Parathyroid adenoma (tissue), 2 donors: ENCODE measurements at regions not wholly inside any gene's neighbourhood (a gene's known extent, or its start where the extent isn't known, plus 50 kb on each side); places are given as distances from the start of the nearest gene placed in this dataset.

Experiments used
- H2AFZ ChIP-seq: fragments of 300-600 bp; sonication (generic); one replicate; pipeline ENCODE4 v1.7.0; 2017; ENCODE audit warnings: antibody characterized with exemption, mild to moderate bottlenecking
- H3K27ac ChIP-seq: fragments of 300-600 bp; sonication (generic); one replicate; pipeline ENCODE4 v1.7.0; 2017
- H3K27me3 ChIP-seq: fragments of 300-600 bp; sonication (generic); one replicate; pipeline ENCODE4 v1.7.0; 2017; ENCODE audit warnings: low read length; ENCODE audit not compliant: control insufficient read depth, insufficient read depth
- H3K36me3 ChIP-seq: fragments of 300-600 bp; sonication (generic); one replicate; pipeline ENCODE4 v1.7.0; 2017; ENCODE audit warnings: low read length; ENCODE audit not compliant: control insufficient read depth, insufficient read depth
- H3K4me1 ChIP-seq: fragments of 300-600 bp; sonication (generic); one replicate; pipeline ENCODE4 v1.7.0; 2017; ENCODE audit warnings: control low read depth
- H3K4me2 ChIP-seq: fragments of 300-600 bp; sonication (generic); one replicate; pipeline ENCODE4 v1.7.0; 2017; ENCODE audit warnings: low read length
- H3K4me3 ChIP-seq: fragments of 300-600 bp; sonication (generic); one replicate; pipeline ENCODE4 v1.7.0; 2017; ENCODE audit warnings: low read depth, low read length
- H3K79me2 ChIP-seq: fragments of 300-600 bp; sonication (generic); one replicate; pipeline ENCODE4 v1.7.0; 2017; ENCODE audit warnings: control low read depth
- H3K9ac ChIP-seq: fragments of 300-600 bp; sonication (generic); one replicate; pipeline ENCODE4 v1.7.0; 2017; ENCODE audit warnings: mild to moderate bottlenecking
- H3K9me3 ChIP-seq: fragments of 300-600 bp; sonication (generic); one replicate; pipeline ENCODE4 v1.7.0; 2017; ENCODE audit warnings: low read length; ENCODE audit not compliant: control insufficient read depth
- TF ChIP-seq, protein P1 (sequence below): fragments of 300-600 bp; sonication (generic); IDR thresholded peaks from one replicate; pipeline ENCODE4 v1.7.0; 2017; ENCODE audit warnings: antibody characterized with exemption, mild to moderate bottlenecking
- donor health status: primary hyperparathyroidism.

DNA sequence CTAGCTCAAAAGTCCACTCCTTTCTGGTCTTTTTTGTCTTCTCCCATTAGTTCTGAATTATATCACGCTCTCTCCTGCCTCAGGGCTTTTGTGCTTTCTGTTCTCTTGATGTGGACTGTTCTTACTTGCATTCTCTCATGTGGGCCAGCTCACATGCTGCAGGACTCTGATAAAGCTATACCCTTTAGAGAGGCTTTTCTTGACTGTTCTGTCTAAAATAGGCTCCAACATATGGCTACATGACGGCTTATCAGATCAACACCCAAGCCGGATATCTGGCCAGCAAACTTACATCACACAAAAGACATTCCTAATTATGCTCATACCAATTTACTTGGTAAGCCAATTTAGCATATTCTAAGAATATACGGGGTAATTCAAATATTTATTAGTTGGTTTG lies 1494.5 kb downstream of the TECRL start:
- Histone ChIP-seq H3K9me3 (no peaks in the 10 kb centered on the region), H2AFZ (no peak overlapping the region), H3K9ac (no peak overlapping the region), H3K79me2 (no peaks in the 10 kb centered on the region), H3K4me2 (no peak overlapping the region), H3K4me3 (no peak overlapping the region), H3K27me3 (no peaks in the 10 kb centered on the region), H3K36me3 (no peaks in the 10 kb centered on the region), H3K27ac (no peak overlapping the region), H3K4me1 (no peaks in the 10 kb centered on the region)
- TF ChIP-seq, protein P1, sequence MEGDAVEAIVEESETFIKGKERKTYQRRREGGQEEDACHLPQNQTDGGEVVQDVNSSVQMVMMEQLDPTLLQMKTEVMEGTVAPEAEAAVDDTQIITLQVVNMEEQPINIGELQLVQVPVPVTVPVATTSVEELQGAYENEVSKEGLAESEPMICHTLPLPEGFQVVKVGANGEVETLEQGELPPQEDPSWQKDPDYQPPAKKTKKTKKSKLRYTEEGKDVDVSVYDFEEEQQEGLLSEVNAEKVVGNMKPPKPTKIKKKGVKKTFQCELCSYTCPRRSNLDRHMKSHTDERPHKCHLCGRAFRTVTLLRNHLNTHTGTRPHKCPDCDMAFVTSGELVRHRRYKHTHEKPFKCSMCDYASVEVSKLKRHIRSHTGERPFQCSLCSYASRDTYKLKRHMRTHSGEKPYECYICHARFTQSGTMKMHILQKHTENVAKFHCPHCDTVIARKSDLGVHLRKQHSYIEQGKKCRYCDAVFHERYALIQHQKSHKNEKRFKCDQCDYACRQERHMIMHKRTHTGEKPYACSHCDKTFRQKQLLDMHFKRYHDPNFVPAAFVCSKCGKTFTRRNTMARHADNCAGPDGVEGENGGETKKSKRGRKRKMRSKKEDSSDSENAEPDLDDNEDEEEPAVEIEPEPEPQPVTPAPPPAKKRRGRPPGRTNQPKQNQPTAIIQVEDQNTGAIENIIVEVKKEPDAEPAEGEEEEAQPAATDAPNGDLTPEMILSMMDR = no peak

DNA sequence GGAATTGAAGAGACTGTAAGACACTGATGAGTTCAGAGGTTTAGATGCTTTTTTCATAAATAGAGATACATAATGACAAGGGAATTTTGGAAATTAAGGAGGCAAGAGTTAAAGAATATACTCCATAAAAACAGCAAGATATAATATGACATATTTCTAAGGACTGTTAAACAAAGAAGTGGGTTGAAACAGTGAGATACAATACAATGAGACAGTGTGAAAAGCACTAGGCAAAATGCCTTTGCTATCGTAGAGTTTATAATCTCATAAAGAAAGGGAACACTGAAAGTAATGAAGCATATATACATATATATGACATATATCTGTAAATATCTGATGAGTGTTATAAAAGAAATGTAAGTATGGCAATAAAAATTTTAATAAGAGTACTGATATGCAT lies 1496.2 kb downstream of the TECRL start:
- H2AFZ ChIP-seq = no peak overlapping the region
- H3K4me3 ChIP-seq = no peak overlapping the region
- no peak overlapping the region for H3K27ac ChIP-seq
- H3K79me2 ChIP-seq = no peaks in the 10 kb centered on the region
- TF ChIP-seq, protein P1 = no peak
- no peaks in the 10 kb centered on the region for H3K9me3 ChIP-seq
- no peak overlapping the region for H3K4me2 ChIP-seq
- H3K4me1 ChIP-seq = no peaks in the 10 kb centered on the region
- no peaks in the 10 kb centered on the region for H3K27me3 ChIP-seq
- no peaks in the 10 kb centered on the region for H3K36me3 ChIP-seq
- H3K9ac ChIP-seq = no peak overlapping the region

DNA sequence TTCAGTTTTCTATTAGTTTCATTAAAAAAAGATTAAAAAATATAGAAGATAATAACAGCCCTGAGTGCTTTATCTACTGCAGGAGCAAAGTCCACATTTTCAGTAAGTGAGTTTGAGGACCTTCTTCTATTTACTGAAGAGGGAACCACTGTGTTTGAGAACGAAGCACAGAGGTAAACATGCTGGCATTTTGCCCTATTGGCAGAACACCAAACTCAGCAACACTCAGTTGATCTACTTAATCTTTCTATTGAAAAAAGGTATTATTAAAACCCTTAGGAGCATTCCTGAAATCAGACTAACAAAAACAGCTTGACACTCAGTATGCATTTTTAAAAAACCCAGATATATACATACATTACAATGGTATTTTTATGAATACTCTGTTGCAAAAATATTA lies 1496.7 kb downstream of the TECRL start:
- H3K4me3 ChIP-seq = no peak overlapping the region
- no peaks in the 10 kb centered on the region for H3K9me3 ChIP-seq
- no peaks in the 10 kb centered on the region for H3K79me2 ChIP-seq

DNA sequence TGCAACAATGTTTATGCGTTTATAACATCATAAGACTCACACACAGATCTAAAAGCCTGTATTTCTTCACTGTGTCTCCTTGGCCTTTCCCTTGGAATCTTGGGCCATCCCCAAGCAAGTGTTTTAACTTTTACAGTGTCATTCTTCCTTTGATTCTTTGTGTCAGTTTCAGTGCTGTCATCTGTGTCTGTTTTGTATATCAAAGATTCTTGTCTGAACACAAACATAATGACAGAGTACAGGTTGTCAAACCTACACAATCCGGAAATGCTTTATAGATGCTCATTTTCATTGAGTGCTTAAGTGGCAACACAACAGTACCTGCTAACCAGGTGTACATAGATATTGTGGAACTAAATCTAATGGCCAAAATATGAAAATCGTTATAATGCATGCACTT lies 1500.0 kb downstream of the TECRL start:
- Histone ChIP-seq H3K4me1 (no peaks in the 10 kb centered on the region), H3K4me2 (no peak overlapping the region), H3K36me3 (no peaks in the 10 kb centered on the region), H3K9ac (no peak overlapping the region), H3K9me3 (no peaks in the 10 kb centered on the region), H3K27me3 (no peaks in the 10 kb centered on the region), H3K27ac (no peak overlapping the region), H3K4me3 (no peak overlapping the region), H3K79me2 (no peaks in the 10 kb centered on the region), H2AFZ (no peak overlapping the region)
- TF ChIP-seq, protein P1 = no peak

More for the DNA sequence above, 1496.7 kb downstream of the TECRL start:
- H3K36me3 ChIP-seq = no peaks in the 10 kb centered on the region
- H3K27me3 ChIP-seq = no peaks in the 10 kb centered on the region
- no peaks in the 10 kb centered on the region for H3K4me1 ChIP-seq
- TF ChIP-seq, protein P1 = no peak
- no peak overlapping the region for H2AFZ ChIP-seq
- no peak overlapping the region for H3K4me2 ChIP-seq
- no peak overlapping the region for H3K9ac ChIP-seq
- H3K27ac ChIP-seq = no peak overlapping the region

DNA sequence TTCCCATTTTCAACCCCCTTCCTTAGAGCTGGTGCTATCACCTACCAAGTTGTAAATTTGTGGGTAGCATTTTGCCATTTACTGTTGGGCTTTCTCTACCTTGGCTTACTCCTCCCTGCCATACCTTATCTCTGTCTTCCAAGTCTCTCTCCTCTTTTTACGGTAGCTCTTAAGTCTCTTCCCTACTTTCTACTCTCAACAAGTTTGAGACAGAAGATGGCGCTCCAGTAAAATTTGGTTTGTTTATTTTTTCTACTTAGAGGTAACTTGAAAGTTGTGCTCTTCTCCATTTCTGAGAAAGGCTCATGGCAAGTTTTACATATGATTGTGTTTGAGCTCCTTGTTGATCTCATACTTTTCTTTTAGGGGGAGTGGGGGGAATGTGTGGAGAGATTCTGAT lies 1508.1 kb downstream of the TECRL start:
- Histone ChIP-seq H3K27me3 (no peaks in the 10 kb centered on the region), H3K79me2 (no peaks in the 10 kb centered on the region), H3K36me3 (no peaks in the 10 kb centered on the region), H2AFZ (no peak overlapping the region), H3K4me3 (no peak overlapping the region), H3K9ac (no peak overlapping the region), H3K9me3 (no peaks in the 10 kb centered on the region), H3K27ac (no peak overlapping the region), H3K4me2 (no peak overlapping the region), H3K4me1 (no peaks in the 10 kb centered on the region)
- TF ChIP-seq, protein P1 = no peak
